ENCODE measurements at regions not wholly inside any gene's neighbourhood (a gene's known extent, or its start where the extent isn't known, plus 50 kb on each side); places are given as distances from the start of the nearest gene placed in this dataset.

DNA sequence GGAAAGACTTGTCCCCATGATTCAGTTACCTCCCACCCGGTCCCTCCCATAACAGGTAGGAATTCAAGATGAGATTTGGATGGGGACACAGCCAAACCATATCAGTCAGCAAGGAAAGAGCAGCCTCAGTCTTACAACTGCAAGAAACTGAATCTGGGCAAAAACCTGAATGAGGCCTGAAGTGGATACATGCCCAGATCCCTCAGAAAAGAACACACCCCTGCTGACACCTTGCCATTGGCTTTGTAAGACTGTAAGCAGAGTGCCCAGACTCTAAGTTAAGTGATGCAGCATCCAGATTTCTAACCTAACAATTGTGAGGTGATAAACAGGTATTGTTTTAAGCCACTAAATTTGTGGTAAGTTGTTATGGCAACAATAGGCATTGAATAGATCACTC is 670.8 kb downstream of the SORCS1 start:
- no peaks in the 10 kb centered on the region for H3K4me1 ChIP-seq (ENCODE audit: insufficient read depth, insufficient read length)
- H3K9ac ChIP-seq (ENCODE audit: insufficient read length, low read depth), result no peak overlapping the region
- H3K9me3 ChIP-seq (ENCODE audit: insufficient read depth, low read length), result no peaks in the 10 kb centered on the region
- no peak overlapping the region for H3K4me3 ChIP-seq (ENCODE audit: insufficient read length, low read depth)
- no peak for DNase-seq (ENCODE audit: low read depth, low spot score)
- no peaks in the 10 kb centered on the region for H3K27me3 ChIP-seq (ENCODE audit: insufficient read depth, insufficient read length)
- H3K36me3 ChIP-seq (ENCODE audit: insufficient read depth, insufficient read length, low read length), result no peaks in the 10 kb centered on the region
- TF ChIP-seq YY1 (IDR thresholded peaks at IDR 0.05; ENCODE audit: insufficient read depth, insufficient read length), result no peak
- no peak for TF ChIP-seq ZNF274 (IDR thresholded peaks at IDR 0.05; ENCODE audit: low read depth, low read length)
- TF ChIP-seq SUZ12 (IDR thresholded peaks at IDR 0.05; ENCODE audit: extremely low read depth, insufficient read depth, insufficient read length), result no peak

DNA sequence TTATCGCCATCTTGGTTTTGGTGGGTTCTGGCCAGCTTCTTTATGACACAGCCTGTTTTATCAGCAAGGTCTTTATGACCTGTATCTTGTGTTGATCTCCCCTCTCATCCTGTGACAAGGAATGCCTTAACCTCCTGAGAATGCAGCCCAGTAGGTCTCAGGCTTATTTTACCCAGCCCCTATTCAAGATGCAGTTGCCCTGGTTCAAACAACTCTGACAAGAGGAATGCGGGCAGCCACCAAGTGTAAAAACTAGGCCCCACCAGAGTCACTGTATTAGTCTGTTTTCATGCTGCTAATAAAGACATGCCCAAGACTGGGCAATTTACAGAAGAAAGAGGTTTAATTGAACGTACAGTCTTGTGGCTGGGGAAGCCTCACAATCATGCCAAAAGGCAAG is 671.3 kb downstream of the SORCS1 start:
- Histone ChIP-seq H3K4me3 (ENCODE audit: insufficient read length, low read depth) (no peak overlapping the region), H3K27me3 (ENCODE audit: insufficient read depth, insufficient read length) (no peaks in the 10 kb centered on the region), H3K9ac (ENCODE audit: insufficient read length, low read depth) (no peak overlapping the region), H3K36me3 (ENCODE audit: insufficient read depth, insufficient read length, low read length) (no peaks in the 10 kb centered on the region), H3K4me1 (ENCODE audit: insufficient read depth, insufficient read length) (no peaks in the 10 kb centered on the region), H3K9me3 (ENCODE audit: insufficient read depth, low read length) (no peaks in the 10 kb centered on the region)
- TF ChIP-seq ZNF274 (IDR thresholded peaks at IDR 0.05; ENCODE audit: low read depth, low read length) (no peak), SUZ12 (IDR thresholded peaks at IDR 0.05; ENCODE audit: extremely low read depth, insufficient read depth, insufficient read length) (no peak), YY1 (IDR thresholded peaks at IDR 0.05; ENCODE audit: insufficient read depth, insufficient read length) (no peak)
- no peak for DNase-seq (ENCODE audit: low read depth, low spot score)

DNA sequence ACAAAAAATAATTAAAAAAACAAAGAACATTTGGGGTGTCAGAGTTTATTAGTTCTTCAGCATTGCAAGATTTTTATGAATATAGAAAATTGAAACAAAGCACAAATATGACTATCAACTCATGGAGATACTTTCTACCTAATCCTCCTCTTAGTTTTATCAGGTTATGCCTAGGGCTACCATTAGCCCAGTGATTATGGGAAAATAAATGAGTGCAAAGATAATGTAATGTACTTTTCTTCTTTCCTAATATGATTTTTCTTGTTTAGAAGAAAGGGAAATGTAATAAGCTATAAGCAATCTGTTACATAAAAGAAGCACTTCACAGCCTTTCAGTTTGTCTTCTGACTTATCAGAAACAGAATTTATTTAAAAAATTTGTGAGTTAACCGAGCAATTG is 676.8 kb downstream of the SORCS1 start:
- no peak overlapping the region for H3K4me3 ChIP-seq (ENCODE audit: insufficient read length, low read depth)
- H3K9ac ChIP-seq (ENCODE audit: insufficient read length, low read depth), result no peak overlapping the region
- DNase-seq (ENCODE audit: low read depth, low spot score), result no peak
- no peaks in the 10 kb centered on the region for H3K36me3 ChIP-seq (ENCODE audit: insufficient read depth, insufficient read length, low read length)
- H3K4me1 ChIP-seq (ENCODE audit: insufficient read depth, insufficient read length), result no peaks in the 10 kb centered on the region
- no peaks in the 10 kb centered on the region for H3K9me3 ChIP-seq (ENCODE audit: insufficient read depth, low read length)
- no peak for TF ChIP-seq ZNF274 (IDR thresholded peaks at IDR 0.05; ENCODE audit: low read depth, low read length)
- no peak for TF ChIP-seq YY1 (IDR thresholded peaks at IDR 0.05; ENCODE audit: insufficient read depth, insufficient read length)
- no peak for TF ChIP-seq SUZ12 (IDR thresholded peaks at IDR 0.05; ENCODE audit: extremely low read depth, insufficient read depth, insufficient read length)
- H3K27me3 ChIP-seq (ENCODE audit: insufficient read depth, insufficient read length), result no peaks in the 10 kb centered on the region

DNA sequence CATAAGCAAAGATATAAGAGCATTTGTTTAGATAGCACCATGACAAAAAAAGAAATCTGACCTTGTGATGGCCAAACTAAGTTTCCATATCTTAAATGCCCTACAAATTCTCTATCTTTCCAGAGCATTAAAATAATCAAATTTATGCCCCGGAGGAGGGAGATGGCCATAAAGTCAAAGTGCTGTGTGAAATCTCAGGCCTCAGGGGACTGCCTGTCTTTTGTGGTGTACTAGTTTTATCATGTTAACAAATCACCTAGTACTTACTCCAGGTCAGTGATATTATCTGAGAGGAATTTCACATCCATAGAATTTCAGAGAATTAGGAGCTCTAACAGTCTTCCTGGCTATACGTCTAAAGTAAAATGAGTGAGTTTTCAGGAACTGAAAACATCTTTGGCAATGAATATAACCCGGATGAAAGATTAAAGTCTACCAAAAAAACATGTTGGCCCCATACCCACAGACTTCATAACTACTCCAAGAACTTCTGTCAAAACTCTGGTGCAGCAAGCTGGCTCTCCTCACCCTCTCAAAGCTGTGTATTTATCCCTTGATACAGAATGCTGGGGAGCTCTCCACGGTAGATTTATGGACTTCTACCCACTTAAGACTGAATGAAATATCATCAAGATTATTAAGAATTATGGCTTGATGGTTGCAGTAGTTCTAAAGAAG is 682.8 kb downstream of the SORCS1 start:
- H3K9me3 ChIP-seq (ENCODE audit: insufficient read depth, low read length), result no peaks in the 10 kb centered on the region
- H3K4me1 ChIP-seq (ENCODE audit: insufficient read depth, insufficient read length), result no peaks in the 10 kb centered on the region
- H3K9ac ChIP-seq (ENCODE audit: insufficient read length, low read depth), result no peak overlapping the region
- no peak for DNase-seq (ENCODE audit: low read depth, low spot score)
- no peak overlapping the region for H3K4me3 ChIP-seq (ENCODE audit: insufficient read length, low read depth)
- no peak for TF ChIP-seq ZNF274 (IDR thresholded peaks at IDR 0.05; ENCODE audit: low read depth, low read length)
- no peak for TF ChIP-seq YY1 (IDR thresholded peaks at IDR 0.05; ENCODE audit: insufficient read depth, insufficient read length)
- TF ChIP-seq SUZ12 (IDR thresholded peaks at IDR 0.05; ENCODE audit: extremely low read depth, insufficient read depth, insufficient read length), result no peak
- H3K36me3 ChIP-seq (ENCODE audit: insufficient read depth, insufficient read length, low read length), result no peaks in the 10 kb centered on the region
- H3K27me3 ChIP-seq (ENCODE audit: insufficient read depth, insufficient read length), result no peaks in the 10 kb centered on the region

DNA sequence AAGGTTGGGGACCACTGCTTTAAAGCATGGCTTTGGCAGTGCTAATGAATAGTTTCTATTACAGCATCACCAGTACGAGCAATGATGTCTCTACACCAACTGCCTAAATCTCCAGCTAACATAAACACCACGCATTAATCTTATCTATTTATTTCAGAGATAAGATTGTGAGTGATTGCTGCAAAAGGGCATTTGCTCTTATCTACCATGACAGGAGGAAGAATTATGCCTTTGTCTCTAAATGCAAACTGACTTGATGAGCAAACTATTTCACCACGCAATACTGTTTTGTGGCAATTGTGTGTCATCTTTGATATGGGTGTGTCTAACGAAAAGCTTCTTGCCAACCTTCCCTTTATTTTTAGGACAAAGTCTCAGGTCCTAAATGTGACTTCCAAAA is 684.9 kb downstream of the SORCS1 start:
- Histone ChIP-seq H3K4me3 (ENCODE audit: insufficient read length, low read depth) (no peak overlapping the region), H3K27me3 (ENCODE audit: insufficient read depth, insufficient read length) (no peaks in the 10 kb centered on the region), H3K9me3 (ENCODE audit: insufficient read depth, low read length) (no peaks in the 10 kb centered on the region), H3K4me1 (ENCODE audit: insufficient read depth, insufficient read length) (no peaks in the 10 kb centered on the region), H3K9ac (ENCODE audit: insufficient read length, low read depth) (no peak overlapping the region), H3K36me3 (ENCODE audit: insufficient read depth, insufficient read length, low read length) (no peaks in the 10 kb centered on the region)
- TF ChIP-seq ZNF274 (IDR thresholded peaks at IDR 0.05; ENCODE audit: low read depth, low read length) (no peak), YY1 (IDR thresholded peaks at IDR 0.05; ENCODE audit: insufficient read depth, insufficient read length) (no peak), SUZ12 (IDR thresholded peaks at IDR 0.05; ENCODE audit: extremely low read depth, insufficient read depth, insufficient read length) (no peak)
- no peak for DNase-seq (ENCODE audit: low read depth, low spot score)

DNA sequence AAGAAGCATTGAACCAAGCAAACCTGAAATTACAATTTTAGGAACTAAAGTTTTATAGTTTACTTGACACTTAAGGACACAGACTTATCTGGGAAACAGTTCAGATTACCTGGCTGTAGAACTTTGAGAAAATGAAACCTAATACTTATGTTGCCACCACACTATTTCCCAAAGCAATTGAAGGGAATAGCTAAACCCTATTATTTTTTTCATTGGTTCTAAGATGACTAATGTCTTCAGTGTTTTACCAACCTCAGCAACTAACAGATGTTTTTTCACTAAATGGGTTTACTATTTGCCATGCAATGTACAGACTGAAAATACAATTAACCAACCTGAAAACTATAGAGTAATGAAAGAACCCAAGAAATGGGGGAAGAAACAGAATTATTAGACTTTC is 689.6 kb downstream of the SORCS1 start:
- no peaks in the 10 kb centered on the region for H3K27me3 ChIP-seq (ENCODE audit: insufficient read depth, insufficient read length)
- no peaks in the 10 kb centered on the region for H3K36me3 ChIP-seq (ENCODE audit: insufficient read depth, insufficient read length, low read length)
- no peak overlapping the region for H3K9ac ChIP-seq (ENCODE audit: insufficient read length, low read depth)
- no peaks in the 10 kb centered on the region for H3K4me1 ChIP-seq (ENCODE audit: insufficient read depth, insufficient read length)
- TF ChIP-seq SUZ12 (IDR thresholded peaks at IDR 0.05; ENCODE audit: extremely low read depth, insufficient read depth, insufficient read length) (no peak), ZNF274 (IDR thresholded peaks at IDR 0.05; ENCODE audit: low read depth, low read length) (no peak), YY1 (IDR thresholded peaks at IDR 0.05; ENCODE audit: insufficient read depth, insufficient read length) (no peak)
- no peak for DNase-seq (ENCODE audit: low read depth, low spot score)
- no peaks in the 10 kb centered on the region for H3K9me3 ChIP-seq (ENCODE audit: insufficient read depth, low read length)
- no peak overlapping the region for H3K4me3 ChIP-seq (ENCODE audit: insufficient read length, low read depth)

DNA sequence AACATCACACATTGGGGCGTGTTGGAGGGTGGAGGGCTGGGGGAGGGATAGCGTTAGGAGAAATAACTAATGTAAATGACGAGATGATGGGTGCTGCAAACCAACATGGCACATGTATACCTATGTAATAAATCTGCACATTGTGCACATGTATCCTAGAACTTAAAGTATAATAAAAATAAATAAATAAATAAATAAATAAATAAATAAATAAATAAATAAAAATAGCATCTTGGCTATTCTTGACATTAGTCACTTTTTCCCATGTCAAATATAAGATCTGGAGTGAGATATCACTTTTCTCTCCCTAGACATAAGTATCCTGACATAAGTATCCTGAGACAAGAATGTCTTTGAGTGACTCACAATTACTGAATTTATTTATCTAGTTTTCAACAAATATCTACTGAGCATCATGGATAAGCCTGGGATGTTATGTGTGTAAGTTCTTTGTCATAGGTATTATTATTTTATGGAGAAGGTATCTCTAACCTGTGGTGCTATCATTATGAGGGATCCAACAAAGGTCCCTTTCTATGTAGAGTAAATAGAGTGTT is 691.3 kb downstream of the SORCS1 start:
- no peak overlapping the region for H3K9ac ChIP-seq (ENCODE audit: insufficient read length, low read depth)
- no peak for DNase-seq (ENCODE audit: low read depth, low spot score)
- no peak overlapping the region for H3K4me3 ChIP-seq (ENCODE audit: insufficient read length, low read depth)
- no peak for TF ChIP-seq YY1 (IDR thresholded peaks at IDR 0.05; ENCODE audit: insufficient read depth, insufficient read length)
- TF ChIP-seq ZNF274 (IDR thresholded peaks at IDR 0.05; ENCODE audit: low read depth, low read length), result no peak
- no peak for TF ChIP-seq SUZ12 (IDR thresholded peaks at IDR 0.05; ENCODE audit: extremely low read depth, insufficient read depth, insufficient read length)
- no peaks in the 10 kb centered on the region for H3K9me3 ChIP-seq (ENCODE audit: insufficient read depth, low read length)
- H3K36me3 ChIP-seq (ENCODE audit: insufficient read depth, insufficient read length, low read length), result no peaks in the 10 kb centered on the region
- no peaks in the 10 kb centered on the region for H3K4me1 ChIP-seq (ENCODE audit: insufficient read depth, insufficient read length)
- no peaks in the 10 kb centered on the region for H3K27me3 ChIP-seq (ENCODE audit: insufficient read depth, insufficient read length)

All from NT2/D1 (cell line).